ENCODE measurements at regions not wholly inside any gene's neighbourhood (a gene's known extent, or its start where the extent isn't known, plus 50 kb on each side); places are given as distances from the start of the nearest gene placed in this dataset.

DNA sequence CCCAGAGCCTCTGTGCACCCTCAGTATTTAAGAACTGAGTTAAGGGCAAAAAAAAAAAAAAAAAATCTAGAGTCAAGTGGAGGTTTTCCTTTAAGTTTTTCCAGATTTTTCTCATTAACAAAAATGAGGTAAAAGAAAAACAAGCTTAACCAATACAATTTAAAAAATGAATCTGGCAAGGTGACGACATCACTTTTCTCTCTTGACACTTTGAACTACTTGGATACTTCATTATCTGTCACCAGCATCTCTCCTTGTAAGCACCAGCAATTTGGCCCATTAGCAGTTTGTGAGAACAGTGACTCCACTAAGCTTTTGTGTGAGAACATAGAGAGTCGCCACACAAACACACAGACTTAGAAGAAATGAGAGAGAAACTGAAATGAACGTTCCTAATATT lies 345.7 kb upstream of the SLC30A5 start:
- no peak for DNase-seq (ENCODE audit: low spot score)

DNA sequence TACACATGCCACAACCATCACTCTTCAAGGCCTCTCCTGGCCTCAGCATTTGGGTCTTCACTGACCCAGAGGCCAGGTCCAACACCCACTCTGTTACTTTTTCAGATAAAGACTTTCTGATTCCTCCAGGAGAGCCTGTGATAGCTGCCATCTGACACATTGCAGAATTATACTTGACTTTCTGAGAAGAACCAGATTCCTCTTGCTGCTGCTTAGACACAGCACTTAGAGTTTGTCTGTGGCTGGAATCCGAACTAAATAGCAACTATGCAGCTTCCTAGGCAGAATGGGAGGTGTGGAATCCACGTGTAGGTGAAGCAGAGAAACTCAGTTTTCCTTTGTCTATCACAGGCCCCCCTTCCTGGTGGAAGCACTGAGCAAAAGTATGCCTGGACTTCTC lies 344.7 kb upstream of the SLC30A5 start:
- no peak for DNase-seq (ENCODE audit: low spot score)

DNA sequence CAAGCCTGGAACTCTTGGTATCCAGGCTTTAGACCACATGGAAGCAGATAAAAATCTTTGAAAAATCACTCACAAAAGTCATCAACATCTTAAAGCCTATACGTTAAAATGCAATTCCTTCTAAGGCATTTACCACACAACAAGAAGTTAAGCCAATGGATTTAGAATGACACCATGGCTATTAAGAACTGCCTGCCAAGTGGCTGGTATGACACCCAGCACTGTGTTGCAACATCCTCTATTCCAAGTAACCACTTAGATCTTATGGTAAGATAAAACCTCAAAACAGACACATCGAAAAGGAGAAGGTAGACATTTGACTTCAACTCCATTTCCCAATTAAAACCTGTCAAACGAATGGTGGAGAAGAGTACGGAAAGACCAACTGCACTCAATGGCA lies 344.2 kb upstream of the SLC30A5 start:
- DNase-seq (ENCODE audit: low spot score): no peak

DNA sequence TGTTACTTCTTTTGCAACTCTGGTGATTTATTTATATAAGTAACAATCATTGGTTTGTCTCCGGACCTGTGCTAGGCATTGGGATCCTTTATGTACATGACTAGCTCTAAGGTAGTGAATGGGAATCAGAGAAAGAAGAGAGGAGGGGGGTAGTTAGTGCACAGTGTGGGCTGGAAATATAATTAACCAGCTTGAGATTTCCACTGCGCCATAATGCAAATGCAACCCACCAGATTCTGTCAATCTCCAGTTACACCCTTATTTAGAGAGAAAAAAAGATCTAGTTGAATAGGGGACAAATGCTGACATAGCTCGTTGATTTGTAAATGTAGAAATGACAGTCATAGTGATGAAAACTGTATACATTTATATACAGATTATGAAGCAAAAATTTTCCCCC lies 342.2 kb upstream of the SLC30A5 start:
- peak; percentile 76 for DNase-seq (ENCODE audit: low spot score)

DNA sequence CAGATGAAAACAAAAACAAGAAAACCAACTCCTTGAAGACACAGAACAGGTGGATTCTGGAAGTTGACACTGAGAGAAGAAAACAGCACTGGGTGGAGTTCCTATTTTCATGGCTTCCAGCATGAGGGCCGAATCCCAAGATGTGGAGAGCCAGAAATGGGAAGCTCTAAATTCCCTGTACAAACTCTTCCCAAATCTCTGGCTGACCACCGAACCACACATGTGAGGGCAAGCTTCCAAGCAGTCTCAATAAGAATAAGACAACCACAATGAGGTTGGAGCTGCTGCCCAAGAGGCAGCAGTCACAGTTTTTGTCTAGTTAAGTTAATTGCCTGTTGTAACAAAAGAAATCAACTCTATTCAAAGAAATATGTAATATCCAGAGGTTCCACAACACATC lies 339.3 kb upstream of the SLC30A5 start:
- DNase-seq (ENCODE audit: low spot score): no peak

DNA sequence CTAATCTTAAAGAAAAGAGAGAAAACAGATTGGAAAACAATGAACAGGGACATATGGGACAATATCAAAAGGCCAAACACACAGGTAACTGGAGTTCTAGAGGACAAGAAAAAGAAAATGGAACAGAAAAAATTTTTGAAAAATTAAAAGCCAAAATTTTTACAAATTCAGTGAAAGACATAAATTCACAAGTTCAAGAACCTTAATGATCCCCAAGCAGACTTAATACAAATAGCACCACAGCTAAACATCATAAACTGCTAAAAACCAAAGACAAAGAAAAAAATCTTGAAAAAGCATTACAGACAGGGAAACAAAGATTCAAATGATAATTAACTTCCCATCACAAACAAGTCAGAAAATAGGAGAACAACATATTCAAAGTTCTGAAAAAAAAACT lies 338.5 kb upstream of the SLC30A5 start:
- no peak for DNase-seq (ENCODE audit: low spot score)

DNA sequence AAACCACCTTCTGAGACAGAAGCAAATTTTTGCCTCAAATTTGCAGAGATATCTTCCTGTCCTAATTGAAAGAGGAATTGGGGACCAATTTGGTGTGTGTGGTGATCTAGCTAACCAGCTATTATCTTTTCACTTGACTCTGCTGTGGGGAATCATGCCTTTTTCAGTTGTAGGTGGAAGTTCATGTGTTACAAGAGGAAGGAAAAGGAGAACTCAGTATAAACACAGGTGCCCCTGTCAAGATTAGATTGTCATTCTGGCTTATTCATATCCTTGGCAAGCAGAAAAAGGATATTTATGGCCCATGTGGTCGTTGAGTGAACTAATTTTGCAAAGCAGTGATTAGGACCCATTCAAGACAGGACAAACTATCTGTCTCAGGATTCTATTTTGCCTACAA lies 336.8 kb upstream of the SLC30A5 start:
- DNase-seq (ENCODE audit: low spot score): no peak

DNA sequence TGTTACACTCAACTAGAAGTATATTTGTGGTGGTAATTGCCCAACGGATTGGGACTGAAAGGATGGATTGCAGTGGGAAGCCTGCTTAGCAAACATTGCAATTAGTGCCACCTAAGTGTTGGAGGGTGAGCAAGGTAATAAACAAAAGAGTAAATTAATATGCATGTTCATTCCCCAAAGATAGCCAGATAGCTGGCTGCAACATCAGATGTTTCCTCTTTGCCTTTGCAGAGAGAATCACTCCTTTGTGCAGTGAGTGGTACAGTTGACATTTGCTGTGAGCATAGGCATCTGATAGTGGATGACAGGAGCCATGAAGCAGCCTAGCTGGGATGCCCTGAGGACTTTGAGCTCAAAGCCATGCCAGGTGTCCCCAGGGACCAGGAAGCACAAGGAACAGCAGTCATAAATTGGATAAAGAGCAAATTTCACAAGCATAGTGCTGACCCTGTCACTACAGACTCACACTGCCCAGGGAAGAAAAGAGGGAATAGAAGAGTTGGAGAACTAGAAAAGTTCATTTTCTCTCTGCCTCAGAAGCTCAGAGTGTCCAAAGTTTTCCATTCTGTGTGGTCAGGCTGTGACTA lies 336.1 kb upstream of the SLC30A5 start:
- no peak for DNase-seq (ENCODE audit: low spot score)

DNA sequence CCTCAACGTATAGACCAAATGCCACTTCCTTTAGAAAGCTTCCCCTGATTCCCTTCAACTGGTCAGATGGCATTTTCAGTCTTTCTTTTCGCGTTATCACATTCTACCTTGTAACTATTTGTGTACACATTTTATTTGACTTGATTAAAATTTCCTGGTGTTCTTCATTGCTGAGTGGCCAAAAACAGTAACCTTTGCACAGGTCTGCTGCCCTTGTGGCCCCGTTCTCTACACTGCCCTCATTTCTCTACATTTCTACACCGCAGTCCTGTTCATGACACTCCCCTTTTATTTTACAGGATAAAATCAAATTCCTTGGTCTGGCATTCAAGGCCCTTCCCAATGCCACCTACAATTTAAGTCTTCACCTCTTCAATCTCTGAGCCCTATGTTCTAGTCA lies 334.2 kb upstream of the SLC30A5 start:
- no peak for DNase-seq (ENCODE audit: low spot score)

DNA sequence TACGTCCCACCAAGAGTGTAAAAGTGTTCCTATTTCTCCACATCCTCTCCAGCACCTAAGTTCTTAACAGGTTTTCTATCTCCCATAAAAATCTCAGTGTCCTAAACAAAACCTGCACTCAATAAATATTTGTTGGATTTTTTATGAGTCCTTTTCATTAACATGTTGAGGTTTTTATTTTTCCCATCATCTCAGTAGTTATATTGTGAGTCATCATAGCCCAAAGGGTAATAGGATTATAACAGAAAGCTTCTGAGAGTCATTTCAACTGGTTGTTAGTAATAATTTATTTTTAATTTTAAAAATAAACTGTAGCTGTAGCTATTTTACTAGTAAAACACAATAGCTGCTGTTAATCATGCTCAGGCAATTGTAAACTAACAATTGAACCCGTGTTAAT lies 331.6 kb upstream of the SLC30A5 start:
- DNase-seq (ENCODE audit: low spot score): no peak

DNA sequence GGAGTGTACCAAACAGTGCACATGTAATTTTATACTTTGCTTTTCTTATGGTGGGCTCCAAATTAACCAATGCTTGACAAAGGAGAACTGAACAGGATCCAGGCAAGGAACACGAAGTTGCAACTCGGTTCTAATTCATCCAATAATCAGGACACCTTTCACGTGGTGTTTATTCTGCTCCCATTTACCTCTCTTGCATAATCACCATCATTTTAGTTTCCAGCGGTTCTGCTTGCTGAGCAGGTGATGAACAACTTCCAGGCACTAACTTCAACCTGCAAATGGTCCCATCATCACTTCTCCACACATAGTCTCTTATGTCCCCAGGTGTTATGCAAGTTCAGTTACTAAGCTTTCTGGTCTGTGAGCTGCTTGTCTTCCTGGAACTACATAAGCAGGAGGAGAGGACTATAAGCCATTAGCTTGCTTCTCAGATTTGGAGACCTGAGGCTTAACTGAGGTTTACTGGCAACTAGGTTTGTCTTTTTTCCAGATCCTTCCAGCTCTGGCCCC lies 326.8 kb upstream of the SLC30A5 start:
- DNase-seq (ENCODE audit: low spot score): no peak

DNA sequence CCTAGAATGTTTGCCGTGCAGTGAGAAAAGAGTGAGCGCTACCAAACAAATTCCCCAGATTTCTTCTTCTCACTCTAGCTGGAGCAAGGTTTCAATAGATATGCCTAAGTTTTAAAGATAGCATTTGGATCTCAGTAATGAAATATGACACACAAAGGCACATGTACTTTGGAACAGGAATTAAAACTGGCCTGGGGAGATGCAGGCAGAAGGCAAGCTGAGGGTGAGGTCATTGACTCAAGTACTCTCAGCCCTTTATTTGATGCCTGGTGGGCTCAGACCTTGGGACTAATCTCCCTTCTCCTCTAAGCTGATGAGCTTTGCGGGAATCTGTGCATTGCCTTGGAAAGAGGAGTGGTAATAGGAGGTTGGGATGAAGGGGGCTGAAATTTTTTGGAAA lies 323.3 kb upstream of the SLC30A5 start:
- no peak for DNase-seq (ENCODE audit: low spot score)

DNA sequence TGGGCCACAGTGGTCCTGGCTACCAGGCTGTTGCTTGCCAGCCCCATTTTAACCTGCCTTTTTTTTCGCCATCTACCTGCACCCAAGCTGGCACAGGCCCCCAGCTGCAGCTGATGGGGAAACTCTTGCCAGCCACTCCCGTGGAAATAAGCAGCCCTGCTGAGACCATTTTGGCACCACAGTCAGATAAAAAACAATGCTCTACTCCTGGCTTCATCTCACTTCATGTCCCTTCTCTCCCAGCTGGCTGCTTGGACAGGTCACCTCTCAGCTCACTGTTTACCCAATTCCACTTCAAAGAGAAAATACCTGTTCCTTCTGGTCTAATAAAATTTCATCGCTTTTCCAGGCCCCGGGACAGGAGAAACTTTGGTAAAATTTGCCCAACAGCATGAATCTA lies 322.6 kb upstream of the SLC30A5 start:
- DNase-seq (ENCODE audit: low spot score): no peak

DNA sequence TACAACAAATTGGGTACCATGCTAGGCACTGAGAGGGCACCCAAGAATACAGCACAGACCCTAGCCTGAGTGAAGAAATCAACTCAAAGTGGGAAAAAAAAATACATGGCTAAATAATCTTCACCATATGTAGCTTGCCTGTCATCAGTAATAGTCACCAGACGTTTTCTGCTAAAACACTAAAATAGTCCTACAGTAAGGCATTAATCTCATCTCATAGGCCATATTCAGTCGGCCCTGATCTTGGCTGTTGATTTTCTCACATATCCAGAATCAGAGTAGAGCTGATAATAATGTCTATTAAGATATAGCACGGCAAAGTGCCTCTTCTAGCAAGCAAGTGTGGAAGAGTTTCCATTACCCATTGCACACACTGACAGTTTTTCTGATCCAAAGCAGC lies 322.1 kb upstream of the SLC30A5 start:
- DNase-seq (ENCODE audit: low spot score): no peak

DNA sequence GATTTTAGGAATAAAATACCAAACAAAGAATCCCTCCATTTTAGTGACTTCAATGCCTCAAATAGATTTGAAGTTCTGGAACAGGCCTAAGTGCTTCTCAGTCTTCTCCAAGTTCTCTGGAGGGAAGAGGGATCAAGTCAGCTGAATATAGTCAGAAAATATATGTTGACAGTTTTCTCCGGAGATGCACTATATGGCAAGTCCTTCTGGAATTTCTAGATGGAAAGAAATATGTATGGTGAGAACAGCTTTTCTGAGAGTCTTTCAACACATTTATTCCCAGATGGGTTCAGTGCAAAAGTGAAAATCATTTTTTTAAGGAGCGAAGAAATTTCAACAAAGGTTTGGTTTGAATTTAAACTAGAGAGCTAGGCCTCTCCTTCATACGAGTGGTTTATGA lies 317.4 kb upstream of the SLC30A5 start:
- no peak for DNase-seq (ENCODE audit: low spot score)

DNA sequence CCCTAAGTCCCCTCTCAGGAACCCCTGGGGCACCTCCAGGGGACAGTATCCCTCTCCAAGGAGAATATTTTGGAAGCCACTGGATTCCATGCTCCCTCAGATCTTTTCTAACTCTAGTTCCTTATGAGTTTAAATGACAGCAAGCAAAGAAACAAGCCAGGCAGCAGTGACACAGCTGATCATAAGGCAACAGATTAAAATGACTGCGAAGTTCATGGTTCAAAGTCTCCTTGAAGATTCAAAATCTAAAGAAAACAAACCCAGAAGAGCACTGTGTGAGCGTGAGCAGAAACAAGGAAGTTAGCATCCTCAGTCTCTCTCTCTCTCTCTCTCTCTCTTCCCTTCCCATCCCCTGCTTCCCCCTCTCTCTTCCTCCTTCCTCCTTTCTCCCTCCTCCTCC lies 316.7 kb upstream of the SLC30A5 start:
- no peak for DNase-seq (ENCODE audit: low spot score)

DNA sequence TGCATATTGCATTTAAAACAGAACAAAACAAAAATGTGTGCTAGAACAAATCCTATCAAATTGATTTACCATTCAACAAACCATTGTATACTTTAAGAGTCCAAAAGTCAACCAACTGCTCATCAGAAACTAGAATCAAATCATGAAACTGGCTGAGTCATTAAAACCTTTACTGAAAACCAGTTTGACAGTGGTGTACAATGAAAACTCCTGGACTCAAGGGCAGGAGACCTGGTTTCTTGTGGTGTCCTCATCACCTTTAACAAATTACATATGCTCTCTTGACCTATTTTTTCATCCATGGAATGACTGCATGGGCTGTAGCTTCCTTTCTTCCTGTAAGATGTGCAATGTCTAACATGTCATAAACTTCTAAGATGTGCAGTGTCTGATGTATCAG lies 315.3 kb upstream of the SLC30A5 start:
- no peak for DNase-seq (ENCODE audit: low spot score)

DNA sequence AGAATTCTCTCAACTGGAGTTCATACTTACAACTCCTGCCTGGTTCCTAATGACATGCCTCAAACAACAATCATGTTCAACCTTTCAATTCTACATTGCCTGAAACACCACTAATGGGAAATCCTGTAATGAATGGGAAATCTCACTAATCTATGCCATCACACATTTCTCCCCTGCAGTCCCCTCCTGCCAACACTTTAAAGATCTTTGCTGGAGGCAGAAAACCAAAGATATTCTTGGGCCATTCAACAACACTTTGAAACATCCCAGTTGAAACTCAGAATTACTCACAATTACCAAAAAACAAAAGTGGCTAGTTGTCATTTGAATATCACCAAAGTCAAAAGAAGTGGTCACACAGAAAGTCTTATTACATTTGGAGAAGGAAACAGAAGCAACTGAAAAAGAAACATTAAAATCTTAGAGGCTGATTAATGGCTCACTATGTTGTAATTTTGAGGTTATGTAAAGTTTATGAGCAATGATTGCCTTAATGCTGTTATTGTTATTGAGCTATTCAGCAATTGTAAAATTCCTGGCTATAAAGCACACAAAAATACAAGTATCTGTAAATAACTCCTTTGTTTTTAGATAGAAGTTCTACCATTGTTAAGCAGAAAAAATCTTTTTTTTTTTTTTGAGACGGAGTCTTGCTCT lies 313.4 kb upstream of the SLC30A5 start:
- no peak for DNase-seq (ENCODE audit: low spot score)

DNA sequence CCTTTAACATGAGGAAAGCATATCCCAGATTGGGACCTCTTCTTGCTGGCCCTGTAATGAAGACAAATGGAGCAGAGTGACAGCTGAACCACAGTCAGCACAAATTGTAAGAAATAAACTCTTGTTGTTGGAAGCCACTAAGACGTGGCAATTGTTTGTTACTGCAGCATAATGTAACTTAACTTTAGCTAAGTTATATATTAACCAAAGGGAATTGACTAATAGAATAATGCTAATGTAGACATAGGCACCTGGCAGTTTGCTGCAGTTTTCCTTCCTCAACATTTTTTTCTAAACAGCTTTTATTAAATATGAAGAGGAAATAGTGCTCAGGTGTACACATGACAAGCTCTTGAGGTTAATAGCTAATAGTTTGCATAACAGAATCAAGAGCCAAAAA lies 300.7 kb upstream of the SLC30A5 start:
- DNase-seq (ENCODE audit: low spot score): no peak

DNA sequence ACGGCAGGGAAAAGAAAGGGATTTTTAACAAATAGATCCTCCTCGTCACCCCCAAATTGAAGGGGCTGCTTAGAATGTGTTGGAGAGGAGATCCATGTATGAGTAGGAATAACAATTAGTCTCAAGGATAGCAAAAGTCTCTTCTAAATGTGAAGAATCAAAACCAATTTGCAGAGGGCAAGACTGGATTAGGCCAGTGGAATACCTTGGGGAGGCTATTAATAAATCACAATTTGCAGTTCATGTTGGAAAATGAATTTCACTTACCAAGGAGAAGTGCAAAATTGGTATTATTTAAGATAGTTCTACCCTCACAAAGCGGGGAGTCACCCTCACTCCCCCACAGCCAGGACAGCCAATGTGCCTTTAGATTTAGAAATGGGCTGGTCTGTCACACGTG lies 299.8 kb upstream of the SLC30A5 start:
- DNase-seq (ENCODE audit: low spot score): no peak

DNA sequence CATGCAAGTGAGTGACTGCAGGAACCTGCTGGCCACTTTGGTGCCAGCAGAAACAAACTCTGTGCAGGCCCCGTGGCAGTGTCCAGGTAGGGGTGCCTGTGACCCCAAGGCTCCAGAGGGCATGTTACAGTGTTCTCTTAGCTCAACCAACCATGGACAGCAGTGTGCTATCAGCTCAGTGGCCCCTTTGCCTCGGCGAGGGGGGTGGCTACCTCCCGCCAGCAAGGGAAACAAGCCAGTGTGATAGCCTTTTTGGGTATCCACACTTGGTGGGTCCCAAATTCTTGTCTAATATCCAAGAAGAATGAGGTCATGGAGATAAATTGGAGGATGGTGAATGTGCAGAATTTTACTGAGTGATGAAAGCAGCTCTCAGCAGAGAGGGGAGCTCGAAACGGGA lies 298.6 kb upstream of the SLC30A5 start:
- DNase-seq (ENCODE audit: low spot score): no peak

DNA sequence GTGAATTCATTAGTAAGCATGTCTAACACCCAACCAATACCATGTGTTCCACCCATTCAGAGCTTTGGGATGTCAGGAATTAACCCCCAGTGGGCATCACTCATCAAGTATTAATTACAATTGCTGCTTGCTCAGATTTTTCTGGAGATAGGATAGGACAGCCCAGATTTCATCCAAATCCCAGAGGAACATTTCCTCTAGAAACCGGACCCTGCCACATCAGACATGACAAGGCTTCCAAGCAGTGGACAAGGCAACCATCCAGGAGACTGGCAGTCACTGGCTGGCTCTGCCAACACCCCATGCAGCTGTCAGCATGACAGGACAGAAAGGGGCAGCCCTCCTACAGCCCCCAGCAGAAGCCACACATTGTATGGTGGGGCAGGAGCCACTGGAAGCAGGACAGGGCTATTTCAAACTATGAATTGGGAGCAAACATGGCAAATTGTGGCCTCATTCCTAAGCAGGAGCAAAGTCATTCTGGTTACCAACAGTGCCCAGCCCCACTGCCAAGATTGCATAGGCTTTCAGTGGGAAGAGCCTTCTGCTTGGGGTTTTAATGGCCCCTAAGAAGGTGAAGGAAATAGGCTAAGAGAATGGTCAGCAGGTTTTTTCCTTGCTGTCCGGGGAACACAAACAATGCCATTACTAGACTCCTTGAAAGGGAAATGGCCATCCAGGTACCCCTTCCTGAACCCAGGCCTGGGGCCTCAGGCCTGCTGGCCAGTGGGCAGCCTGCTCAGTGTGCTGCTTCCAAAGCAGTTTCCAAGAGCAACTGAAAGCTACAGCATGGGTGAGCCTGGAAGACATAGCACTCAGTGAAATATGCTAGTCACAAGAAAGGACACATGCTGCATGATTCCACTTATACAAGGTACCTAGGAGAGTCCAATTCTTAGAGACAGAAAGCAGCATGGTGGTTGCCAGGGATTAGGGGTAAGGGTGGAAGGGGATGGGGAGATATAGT lies 294.7 kb upstream of the SLC30A5 start:
- no peak for DNase-seq (ENCODE audit: low spot score)

DNA sequence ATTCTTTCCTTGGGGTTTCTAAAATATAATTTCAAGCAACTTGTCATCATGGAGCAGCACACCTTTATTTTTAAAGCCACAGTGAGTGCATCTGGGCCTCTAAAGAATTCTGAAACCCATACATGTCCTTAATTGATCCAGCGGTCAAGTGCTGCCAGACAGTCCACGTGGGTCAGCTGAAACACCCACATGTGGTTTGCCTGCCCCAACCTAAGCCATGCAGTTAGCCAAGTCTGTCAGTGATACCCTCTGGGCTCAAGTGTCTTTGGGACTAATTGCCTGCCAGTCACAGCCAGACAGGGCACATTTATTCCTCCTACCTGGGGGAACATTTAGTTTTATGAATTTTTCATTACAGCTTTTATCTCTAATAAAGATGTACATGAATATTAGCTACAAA lies 291.4 kb upstream of the SLC30A5 start:
- no peak for DNase-seq (ENCODE audit: low spot score)
